HG03103 (cell line): ENCODE measurements at regions not wholly inside any gene's neighbourhood (a gene's known extent, or its start where the extent isn't known, plus 50 kb on each side); places are given as distances from the start of the nearest gene placed in this dataset.

Source experiments
- ATAC-seq: cut with Tn5 transposase; IDR thresholded peaks from one replicate; pipeline ENCODE4 v1.9.1; 2021; ENCODE audit warnings: low read depth; ENCODE audit not compliant: unreplicated experiment

GRCh38 chr18:41391616-41392595 is 563.1 kb upstream of the PIK3C3 start:
- no peak for ATAC-seq

DNA sequence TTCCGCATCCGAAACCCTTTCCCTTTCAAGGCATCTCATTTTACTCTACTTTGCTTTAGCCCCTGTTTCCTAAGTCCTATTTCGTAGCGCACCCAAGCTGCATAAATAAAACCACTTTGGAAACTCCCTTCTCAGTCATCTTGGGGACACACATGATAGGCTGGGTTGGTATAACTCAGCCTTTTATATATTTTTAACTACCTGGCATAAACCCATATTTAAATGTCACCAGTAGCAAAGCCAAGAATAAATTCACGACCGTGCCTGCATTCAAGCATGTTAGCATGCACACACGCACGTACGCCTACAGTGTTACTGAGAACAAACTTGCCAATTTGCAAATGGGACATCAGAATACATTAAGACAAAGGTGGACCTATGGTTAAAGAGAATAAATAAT is 564.7 kb upstream of the PIK3C3 start:
- no peak for ATAC-seq

GRCh38 chr18:41378598-41378997 is 576.4 kb upstream of the PIK3C3 start:
- ATAC-seq = no peak

DNA sequence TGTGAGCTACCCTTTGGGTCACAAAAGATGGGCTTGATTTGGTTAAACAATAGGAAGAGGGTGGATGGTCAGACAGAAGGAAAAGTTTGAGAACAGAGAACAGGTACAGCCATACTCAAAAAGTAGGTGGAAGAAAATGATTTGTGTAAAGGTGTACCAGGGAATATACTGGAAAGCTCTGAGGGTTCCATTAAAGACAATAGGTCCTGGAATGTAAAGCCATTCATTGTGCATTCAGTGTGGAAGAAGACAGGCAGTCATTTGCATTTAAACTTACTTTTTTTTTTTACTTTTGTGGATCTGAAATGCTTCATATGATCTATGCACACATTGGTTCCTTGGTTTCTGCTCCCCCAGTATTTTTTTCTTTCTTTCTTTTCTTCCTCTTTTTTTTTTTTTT is 581.4 kb upstream of the PIK3C3 start:
- ATAC-seq = no peak

DNA sequence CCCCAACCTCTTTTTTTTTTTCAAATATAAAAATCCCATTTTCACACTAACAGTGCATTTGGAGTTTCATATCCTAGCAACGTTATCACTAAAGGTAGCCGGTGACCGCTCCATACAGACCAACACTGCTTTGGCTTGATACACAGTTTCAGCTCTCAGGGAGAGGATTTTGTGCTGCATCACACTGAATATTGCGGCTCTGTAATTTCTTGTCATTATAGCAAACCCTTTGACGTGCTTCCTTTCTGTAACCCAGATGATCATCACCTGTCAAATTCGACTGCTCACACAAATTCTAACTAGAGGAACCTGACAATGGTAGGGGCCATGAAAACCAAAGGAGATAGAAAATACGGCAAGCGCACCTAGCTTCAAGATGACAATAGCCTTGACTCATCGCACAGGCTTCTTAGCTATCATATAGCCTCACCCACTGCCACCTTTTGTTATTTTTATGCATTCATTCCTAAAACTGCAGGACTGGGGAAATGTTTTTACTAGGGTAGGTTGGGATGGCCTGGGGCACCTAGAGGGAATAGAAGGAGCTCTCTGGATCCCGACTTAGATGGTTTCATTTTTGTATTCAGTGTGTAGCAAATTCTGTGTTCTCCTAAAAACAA is 582.9 kb upstream of the PIK3C3 start:
- no peak for ATAC-seq

DNA sequence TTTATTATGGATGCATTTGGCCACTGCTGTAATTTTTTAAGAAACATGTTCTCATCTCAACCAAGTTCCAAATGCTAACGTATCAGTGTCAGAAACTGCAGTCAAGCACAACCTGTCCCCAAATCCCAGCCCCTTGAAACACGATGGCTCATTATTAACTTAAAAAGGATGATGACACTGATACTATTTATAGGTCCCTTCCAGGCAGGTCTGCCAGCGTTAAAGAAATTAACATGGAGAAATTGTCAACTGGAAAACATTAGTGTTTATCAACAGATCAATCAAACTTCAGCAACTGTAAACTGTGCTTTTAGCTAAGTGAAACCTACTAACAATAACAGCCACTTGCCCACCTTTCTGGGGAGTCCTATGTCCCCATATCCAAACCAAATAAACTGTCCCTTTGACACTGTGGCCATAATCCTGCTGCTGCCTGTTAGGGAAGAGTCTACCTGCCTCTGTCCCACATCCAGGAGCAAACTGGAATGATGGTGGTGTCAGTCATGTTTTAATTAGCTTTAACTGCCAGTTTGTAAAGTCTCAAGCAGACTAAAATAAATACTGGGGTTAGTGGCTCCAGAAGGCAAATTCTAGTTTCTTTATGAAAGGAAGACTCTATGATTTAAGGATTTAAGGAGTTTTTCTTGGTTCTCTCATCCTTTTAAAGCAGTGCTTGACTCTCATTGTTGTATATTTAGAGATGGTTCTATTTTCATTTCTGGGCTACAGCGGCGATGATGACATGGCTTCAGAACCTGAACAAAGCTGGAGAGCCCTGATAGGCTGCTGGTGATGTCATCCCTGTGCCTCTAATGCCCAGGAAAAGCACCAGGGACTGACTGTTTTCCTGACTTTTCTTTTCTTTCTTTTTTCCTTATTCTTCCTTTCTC is 583.6 kb upstream of the PIK3C3 start:
- ATAC-seq = no peak

DNA sequence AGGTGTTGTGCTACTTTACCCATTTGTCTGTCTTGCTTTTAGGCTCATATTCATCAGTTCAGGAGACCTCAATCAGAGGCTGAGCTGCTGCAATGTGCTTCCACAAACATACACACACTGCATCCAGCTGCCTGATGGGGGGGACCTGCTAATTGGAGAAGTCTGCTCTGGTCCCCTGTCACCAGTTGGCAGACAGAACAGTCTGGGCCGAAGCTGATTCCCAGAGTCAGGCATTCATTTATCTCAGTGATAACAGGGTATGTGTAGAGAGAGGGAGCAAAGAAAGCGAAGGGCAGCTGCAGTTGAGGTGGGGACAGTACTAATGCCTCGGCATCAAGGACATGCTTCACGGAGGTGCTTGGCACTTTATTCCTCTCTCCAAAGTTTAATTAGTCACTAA is 584.3 kb upstream of the PIK3C3 start:
- ATAC-seq = no peak

DNA sequence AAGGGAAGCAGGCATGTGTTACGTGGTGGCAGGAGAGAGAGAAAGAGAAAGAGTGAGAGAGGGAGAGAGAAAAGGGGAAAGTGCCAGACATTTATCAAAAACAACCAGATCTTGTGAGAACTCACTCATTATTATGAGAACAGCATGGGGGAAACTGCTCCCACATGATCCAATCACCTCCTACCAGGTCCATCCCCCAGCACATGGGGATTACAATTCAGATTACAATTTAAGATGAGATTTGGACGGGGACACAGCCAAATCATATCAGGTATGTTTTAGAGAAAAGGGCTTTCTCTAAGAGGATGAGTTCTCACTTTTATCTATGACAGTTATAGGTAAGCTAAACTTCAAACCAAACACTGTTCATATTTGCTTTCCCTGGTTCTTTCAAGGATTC is 597.3 kb upstream of the PIK3C3 start:
- no peak for ATAC-seq

DNA sequence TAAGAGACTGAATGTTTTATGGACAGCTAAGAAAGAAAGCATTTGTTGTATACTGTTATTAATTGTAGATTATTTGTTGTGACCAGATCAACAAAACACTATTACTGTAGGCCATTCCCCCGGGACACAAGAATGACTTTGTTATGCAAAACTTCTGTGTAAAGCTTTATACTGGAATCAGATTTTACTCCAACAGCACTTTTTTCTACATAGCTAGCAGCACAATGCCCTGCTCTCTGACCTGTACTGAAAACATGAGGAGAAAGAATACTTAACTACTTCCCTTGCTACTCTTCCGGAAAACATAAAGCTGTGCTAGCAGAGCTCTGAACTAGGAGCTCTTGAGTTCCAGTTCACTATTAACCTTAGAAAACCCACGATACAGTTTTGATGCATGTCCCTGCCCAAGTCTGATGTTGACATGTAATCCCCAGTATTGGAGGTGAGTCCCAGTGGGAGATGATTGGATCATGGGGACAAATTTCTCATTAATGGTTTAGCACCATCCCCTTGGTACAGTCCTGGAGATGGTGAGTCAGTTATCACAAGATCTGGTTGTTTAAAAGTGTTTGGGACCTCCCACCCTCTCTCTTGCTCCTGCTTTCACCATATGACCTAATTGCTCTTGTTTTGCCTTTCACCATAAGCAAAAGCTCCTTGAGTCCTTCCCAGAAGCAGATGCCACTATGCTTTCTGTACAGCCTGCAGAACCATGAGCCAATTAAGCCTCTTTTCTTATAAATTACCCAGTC is 601.1 kb upstream of the PIK3C3 start:
- ATAC-seq = no peak

GRCh38 chr18:41351430-41351829 is 603.6 kb upstream of the PIK3C3 start:
- ATAC-seq = no peak

- ATAC-seq = no peak
Observed at GRCh38 chr18:41347057-41347456, 608.0 kb upstream of the PIK3C3 start.

DNA sequence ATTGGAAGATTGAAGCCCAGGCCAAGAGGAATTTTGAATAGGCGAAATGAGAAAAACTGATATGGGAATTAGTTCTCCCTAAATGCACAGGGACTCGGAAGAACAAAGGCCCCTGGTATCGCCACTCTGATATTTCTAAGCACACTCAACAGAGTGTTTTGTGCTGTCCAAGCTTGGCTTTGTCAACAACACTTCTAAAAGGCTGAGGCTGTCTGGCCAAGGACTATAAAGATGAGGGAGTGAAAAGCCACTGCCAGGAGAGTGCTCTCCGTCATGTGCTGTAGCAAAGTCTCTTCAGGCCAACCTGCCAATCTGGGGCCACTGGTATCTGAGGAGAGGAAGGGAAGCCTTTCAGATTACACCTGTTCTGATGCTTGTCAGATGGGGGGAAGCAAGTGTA is 611.2 kb upstream of the PIK3C3 start:
- ATAC-seq = no peak

DNA sequence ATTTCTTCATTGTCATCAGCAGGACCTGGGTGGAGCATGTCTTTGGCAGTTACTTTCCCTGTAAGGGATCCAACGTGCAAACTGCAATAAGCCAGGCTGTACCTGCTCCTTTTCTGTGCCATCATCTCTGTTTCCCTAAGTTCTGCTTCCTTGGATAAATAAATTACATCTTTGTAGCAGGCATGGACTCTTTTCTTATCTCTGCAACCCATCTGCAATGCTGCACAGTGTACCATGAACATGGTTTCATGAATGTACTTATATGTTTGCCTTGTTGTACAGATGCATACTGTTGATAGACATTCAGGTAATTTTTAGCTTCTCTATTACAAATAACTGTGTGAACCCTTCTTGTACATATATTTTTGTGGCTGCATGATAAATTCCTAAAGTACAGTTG is 616.7 kb upstream of the PIK3C3 start:
- no peak for ATAC-seq

DNA sequence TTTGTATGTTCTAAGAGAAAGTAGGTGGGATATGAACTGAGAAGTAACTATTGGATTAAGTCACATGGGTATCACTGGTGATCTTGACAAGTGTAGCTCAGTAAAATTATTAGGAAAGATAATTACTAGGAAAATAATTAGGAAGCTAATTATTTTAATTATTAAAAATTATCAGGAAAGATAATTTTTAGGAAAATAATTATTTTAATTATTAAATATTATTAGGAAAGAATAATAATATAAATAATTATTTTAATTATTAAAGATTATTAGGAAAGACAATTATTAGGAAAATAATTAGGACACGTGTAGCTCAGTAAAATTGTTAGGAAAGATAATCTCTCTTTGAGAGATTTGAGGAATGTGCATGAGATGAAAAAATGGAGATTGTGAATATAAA is 623.4 kb upstream of the PIK3C3 start:
- no peak for ATAC-seq

DNA sequence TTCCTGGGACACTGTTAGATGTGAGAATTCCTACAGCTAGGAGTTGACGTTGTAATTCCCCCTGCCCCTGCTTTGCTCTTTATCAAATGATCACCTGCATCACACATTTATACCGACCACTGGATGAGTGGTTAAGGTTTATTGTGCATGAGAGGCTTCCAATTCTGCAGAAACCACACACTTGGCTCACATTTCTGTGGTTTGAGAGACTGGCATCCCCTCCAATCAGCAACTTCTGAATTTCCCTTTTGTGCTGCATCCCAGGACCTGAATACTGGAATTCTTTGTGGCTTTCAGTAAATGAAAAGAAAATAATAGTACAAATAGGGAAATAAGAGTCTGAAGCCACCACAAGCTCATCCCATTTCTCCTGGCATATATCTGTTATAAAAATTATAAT is 628.7 kb upstream of the PIK3C3 start:
- ATAC-seq = no peak

- ATAC-seq = no peak
Observed at GRCh38 chr18:41324934-41325333, 630.1 kb upstream of the PIK3C3 start.

GRCh38 chr18:41324020-41324791 is 630.8 kb upstream of the PIK3C3 start:
- no peak for ATAC-seq

GRCh38 chr18:41323044-41323443 is 632.0 kb upstream of the PIK3C3 start:
- no peak for ATAC-seq

DNA sequence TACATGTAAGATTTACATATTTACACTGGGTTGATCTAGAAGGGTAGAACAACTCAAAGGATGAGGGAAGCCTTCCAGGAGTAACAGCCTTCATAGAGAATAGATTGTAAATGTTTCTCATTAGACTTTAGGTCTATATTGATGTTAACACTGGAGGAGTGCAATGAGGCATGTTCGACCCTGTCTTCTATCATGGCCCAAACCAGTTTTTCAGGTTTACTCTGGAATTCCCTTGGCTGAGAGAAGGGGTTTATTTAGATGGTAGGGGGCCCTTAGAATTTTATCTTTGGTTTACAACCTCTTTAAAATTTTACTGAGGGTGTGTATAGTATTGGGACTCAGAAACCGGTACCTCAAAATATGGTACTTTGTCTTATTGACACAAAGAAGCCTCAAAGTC is 634.9 kb upstream of the PIK3C3 start:
- no peak for ATAC-seq

- no peak for ATAC-seq
Observed at GRCh38 chr18:41315134-41315533, 639.9 kb upstream of the PIK3C3 start.
